Testis (tissue), 2 donors: ENCODE measurements at regions not wholly inside any gene's neighbourhood (a gene's known extent, or its start where the extent isn't known, plus 50 kb on each side); places are given as distances from the start of the nearest gene placed in this dataset.

Experiments used
- DNase-seq: peaks from one replicate; pipeline ENCODE4 v3.0.0-alpha.2; 2019
- H3K27ac ChIP-seq, 2 donors: fragments of 200-600 bp; sonication (generic); one replicate each; pipeline ENCODE4 v1.5.1; 2019
- H3K27me3 ChIP-seq: fragments of 200-600 bp; sonication (generic); one replicate; pipeline ENCODE4 v1.5.1; 2019
- H3K36me3 ChIP-seq: fragments of 200-600 bp; sonication (generic); one replicate; pipeline ENCODE4 v1.5.1; 2017; ENCODE audit warnings: low read depth; ENCODE audit errors: missing control alignments
- H3K4me1 ChIP-seq: fragments of 200-600 bp; sonication (generic); one replicate; pipeline ENCODE4 v1.5.1; 2019
- H3K4me3 ChIP-seq, 2 donors: fragments of 200-600 bp; sonication (generic); one replicate each; pipeline ENCODE4 v1.5.1; 2017 to 2019
- H3K9me3 ChIP-seq: fragments of 200-600 bp; sonication (generic); one replicate; pipeline ENCODE4 v1.5.1; 2017
- CTCF ChIP-seq, 3 experiments: fragments of 450-650 bp in 2 of 3; fragments of 200-600 bp in 1 of 3; sonication (generic) in 1 of 3; IDR thresholded peaks; one replicate each; pipeline ENCODE4 v1.5.1; 2016 to 2019; ENCODE audit warnings: antibody characterized with exemption in 3 of 3, mild to moderate bottlenecking in 2 of 3, moderate library complexity in 1 of 3
- POLR2A ChIP-seq: fragments of 450-650 bp; IDR thresholded peaks from one replicate; pipeline ENCODE4 v1.6.1; 2017; ENCODE audit warnings: antibody characterized with exemption, mild to moderate bottlenecking, moderate library complexity
- whole genome bisulfite sequencing, 2 donors: methylation state at CpG; one replicate each; pipeline ENCODE4 v1.1.5; 2018; 5-methylcytosine and 5-hydroxymethylcytosine counted together
- intact Hi-C: fragments of 100-400 bp; cut with DNase I; formaldehyde crosslinking; loops from one replicate; pipeline ENCODE4 v1.15.1; 2023; ENCODE audit warnings: low total_unique reads

- no peak for DNase-seq
- Histone ChIP-seq H3K4me1 (no peaks in the 10 kb centered on the region), H3K9me3 (no peaks in the 10 kb centered on the region), H3K4me3 (no peak overlapping the region), H3K36me3 (no peaks in the 10 kb centered on the region), H3K27ac (no peak overlapping the region), H3K27me3 (no peaks in the 10 kb centered on the region)
- TF ChIP-seq CTCF (IDR thresholded peaks at IDR 0.05) = no peak
- TF ChIP-seq POLR2A = no peak
- intact Hi-C loops = no loop called here
- 87 to 88% methylated on average over 2 of the region's 2 CpGs for WGBS, 2 donors
Observed at GRCh38 chr13:80972857-80973478, 632.0 kb upstream of the SPRY2 start.

- no peak overlapping the region for H3K4me3 ChIP-seq
- no peaks in the 10 kb centered on the region for H3K27me3 ChIP-seq
- no peaks in the 10 kb centered on the region for H3K9me3 ChIP-seq
- no peaks in the 10 kb centered on the region for H3K4me1 ChIP-seq
- H3K36me3 ChIP-seq = no peaks in the 10 kb centered on the region
- no peak overlapping the region for H3K27ac ChIP-seq
- intact Hi-C loops = no loop called here
- no peak for DNase-seq
- no peak for TF ChIP-seq POLR2A
- TF ChIP-seq CTCF (IDR thresholded peaks at IDR 0.05) = no peak
Observed at GRCh38 chr13:80965097-80965496, 624.2 kb upstream of the SPRY2 start.

- DNase-seq = no peak
- Histone ChIP-seq H3K4me1 (no peaks in the 10 kb centered on the region), H3K36me3 (no peaks in the 10 kb centered on the region), H3K9me3 (no peaks in the 10 kb centered on the region), H3K27ac (no peak overlapping the region), H3K4me3 (no peak overlapping the region), H3K27me3 (no peaks in the 10 kb centered on the region)
- intact Hi-C loops = no loop called here
- 74 to 83% methylated on average over 1 of the region's 1 CpG for WGBS, 2 donors
- TF ChIP-seq CTCF (IDR thresholded peaks at IDR 0.05) (no peak), POLR2A (no peak)
Observed at GRCh38 chr13:80962855-80963254, 621.9 kb upstream of the SPRY2 start.

DNA sequence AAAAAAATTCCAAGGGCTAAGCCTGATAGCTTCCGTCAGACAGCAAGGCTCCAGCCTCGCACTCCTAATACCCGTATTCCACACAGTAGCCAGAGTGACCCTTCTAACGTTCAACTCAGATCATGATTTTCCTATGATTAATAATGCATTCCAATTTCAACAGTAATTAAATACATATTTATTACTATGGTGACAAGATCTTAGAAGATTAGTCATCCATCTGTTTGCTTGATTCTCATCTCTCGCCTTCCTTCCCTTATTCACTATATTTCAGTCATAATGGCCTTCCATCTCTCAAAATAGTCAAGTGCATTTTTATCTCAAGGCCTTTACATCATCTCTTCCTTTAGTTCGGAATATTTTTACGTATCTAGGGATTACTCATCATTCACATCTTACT lies 621.2 kb upstream of the SPRY2 start:
- intact Hi-C loops = no loop called here
- DNase-seq = no peak
- no peak overlapping the region for H3K4me3 ChIP-seq
- H3K27ac ChIP-seq = no peak overlapping the region
- H3K9me3 ChIP-seq = no peaks in the 10 kb centered on the region
- H3K4me1 ChIP-seq = no peaks in the 10 kb centered on the region
- H3K27me3 ChIP-seq = no peaks in the 10 kb centered on the region
- H3K36me3 ChIP-seq = no peaks in the 10 kb centered on the region
- 89 to 90% methylated on average over 7 of the region's 7 CpGs for WGBS, 2 donors
- TF ChIP-seq POLR2A = no peak
- no peak for TF ChIP-seq CTCF (IDR thresholded peaks at IDR 0.05)

DNA sequence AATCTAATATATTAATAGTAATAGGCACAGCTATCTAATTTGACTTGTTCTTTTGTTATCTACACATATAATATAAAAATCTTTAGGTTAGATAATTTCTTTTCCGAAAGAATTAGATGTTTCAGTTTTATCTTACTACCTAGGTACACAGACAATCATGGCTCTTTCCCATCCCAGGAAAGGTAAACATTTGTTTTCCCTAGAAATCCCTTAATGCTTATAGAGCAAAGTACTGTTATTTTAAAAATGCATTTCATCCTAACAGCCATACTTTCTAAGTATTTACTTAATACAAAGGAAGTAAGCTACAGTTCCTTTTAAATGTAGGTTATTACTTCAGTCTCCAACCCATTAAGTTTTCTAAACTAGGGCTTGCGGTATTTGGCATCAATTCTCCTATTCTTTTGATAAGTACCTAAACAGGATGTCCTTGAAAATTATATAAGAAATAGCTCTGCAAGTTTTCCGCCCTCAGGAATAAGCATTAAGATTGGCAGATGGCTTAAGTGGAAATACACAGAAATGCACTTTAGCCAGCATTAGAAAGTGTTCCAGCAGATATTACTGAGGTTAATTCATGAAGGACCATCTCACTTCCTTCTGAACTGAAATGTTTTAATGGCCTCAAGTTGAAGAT lies 616.2 kb upstream of the SPRY2 start:
- H3K36me3 ChIP-seq = no peaks in the 10 kb centered on the region
- H3K27ac ChIP-seq = no peak overlapping the region
- 33 to 36% methylated on average over 3 of the region's 3 CpGs for WGBS, 2 donors
- no peaks in the 10 kb centered on the region for H3K27me3 ChIP-seq
- no peaks in the 10 kb centered on the region for H3K4me1 ChIP-seq
- H3K4me3 ChIP-seq = no peak overlapping the region
- H3K9me3 ChIP-seq = no peaks in the 10 kb centered on the region
- intact Hi-C loops = no loop called here
- TF ChIP-seq CTCF (IDR thresholded peaks at IDR 0.05) = no peak
- TF ChIP-seq POLR2A = no peak
- DNase-seq = no peak
